ENCODE measurements at regions not wholly inside any gene's neighbourhood (a gene's known extent, or its start where the extent isn't known, plus 50 kb on each side); places are given as distances from the start of the nearest gene placed in this dataset.

DNA sequence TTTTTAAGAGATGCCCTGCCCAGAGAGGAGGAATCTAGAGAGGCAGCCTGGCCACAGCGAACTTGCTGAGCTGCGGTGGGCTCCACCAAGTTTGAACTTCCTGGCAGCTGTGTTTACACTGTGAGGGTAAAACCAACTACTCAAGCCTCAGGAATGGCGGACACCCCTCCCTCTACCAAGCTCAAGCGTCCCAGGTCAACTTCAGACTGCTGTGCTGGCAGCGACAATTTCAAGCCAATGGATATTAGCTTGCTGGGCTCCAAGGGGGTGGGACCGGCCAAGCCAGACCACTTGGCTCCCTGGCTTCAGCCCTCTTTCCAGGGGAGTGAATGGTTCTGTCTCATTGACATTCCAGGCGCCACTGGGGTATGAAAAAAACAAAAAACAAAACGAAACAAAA, 289.4 kb downstream of the KCNS3 start (continued):
- TF ChIP-seq EHMT2 (IDR thresholded peaks at IDR 0.05; ENCODE audit: low read depth) (no peak), SMC3 (IDR thresholded peaks at IDR 0.05) (no peak), HOXB13 (CRISPR knock-in tag; IDR thresholded peaks at IDR 0.05; ENCODE audit: low read depth) (no peak), CHD2 (IDR thresholded peaks at IDR 0.05; ENCODE audit: low read length, partially characterized antibody) (no peak), HOXB5 (CRISPR knock-in tag; IDR thresholded peaks at IDR 0.05) (no peak), CEBPB (IDR thresholded peaks at IDR 0.05) (no peak), POLR2A (IDR thresholded peaks at IDR 0.05; ENCODE audit: low read length) (no peak), SREBF2 (IDR thresholded peaks at IDR 0.05) (no peak), CBX8 (IDR thresholded peaks at IDR 0.05) (no peak)

DNA sequence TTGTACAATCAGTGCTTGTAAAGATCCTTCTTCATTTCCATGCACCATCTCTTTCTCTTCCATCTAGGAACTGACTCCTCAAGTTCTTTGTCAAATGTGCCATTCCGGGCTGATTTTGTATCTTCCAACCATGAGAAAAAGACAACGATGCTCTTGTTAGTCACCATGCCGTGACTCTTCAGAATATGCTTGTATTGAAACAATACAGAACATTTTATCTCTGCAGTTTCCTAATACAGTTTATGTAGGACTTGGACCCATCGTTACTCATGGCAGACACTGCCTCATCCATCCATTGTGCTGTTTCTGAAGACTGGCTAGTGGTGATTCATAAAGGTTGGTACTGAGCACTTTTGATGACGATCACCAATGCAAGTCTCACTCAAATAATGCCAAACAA, 283.2 kb downstream of the KCNS3 start:
- no peak for DNase-seq (ENCODE audit: low read depth in 1 of 2, low spot score in 1 of 2)
- no peak overlapping the region for H3K4me3 ChIP-seq
- no peak for FAIRE-seq
- H3K4me1 ChIP-seq = no peaks in the 10 kb centered on the region
- no peak overlapping the region for H3K4me2 ChIP-seq
- 61% methylated on average over 5 of the region's 5 CpGs for WGBS (ENCODE audit: missing lambda C conversion rate)
- ATAC-seq = no peak
- ChIA-PET CTCF (no interaction called here), POLR2A (no interaction called here)
- no peak overlapping the region for H3K27ac ChIP-seq
- H3K9me3 ChIP-seq = no peaks in the 10 kb centered on the region
- no peak for TF ChIP-seq SMC3 (IDR thresholded peaks at IDR 0.05)

DNA sequence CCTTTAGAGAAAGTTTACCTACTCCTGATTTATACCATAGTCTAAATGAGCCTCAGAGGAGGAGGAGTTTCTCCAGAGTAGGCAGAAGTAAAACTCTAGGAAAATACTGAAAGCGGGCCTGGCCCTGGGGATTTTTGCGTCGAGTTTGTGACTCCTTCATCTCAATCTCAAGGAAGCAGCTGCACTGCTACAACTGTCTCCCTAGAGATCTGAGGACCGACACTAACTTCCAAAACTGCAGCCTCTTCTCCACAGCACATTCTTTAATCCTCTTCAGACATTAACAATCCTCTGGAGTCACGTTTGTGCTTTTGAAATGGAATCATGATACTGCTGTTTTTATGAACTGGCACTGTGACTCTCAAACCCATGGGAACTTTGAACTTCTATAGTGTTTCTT, 281.4 kb downstream of the KCNS3 start:
- 57% methylated on average over 5 of the region's 5 CpGs for WGBS (ENCODE audit: missing lambda C conversion rate)
- Histone ChIP-seq H3K9me3 (no peaks in the 10 kb centered on the region), H3K27ac (no peak overlapping the region), H3K4me2 (no peak overlapping the region), H3K4me1 (no peaks in the 10 kb centered on the region), H3K4me3 (no peak overlapping the region)
- TF ChIP-seq POLR2AphosphoS2 (conservative IDR thresholded peaks at IDR 0.05; ENCODE audit: low read length) (no peak), RARB (CRISPR knock-in tag; IDR thresholded peaks at IDR 0.05) (no peak), KDM1A (IDR thresholded peaks at IDR 0.05; ENCODE audit: low read depth) (no peak), CBX2 (IDR thresholded peaks at IDR 0.05; ENCODE audit: borderline replicate concordance, low read depth) (no peak), CBX8 (IDR thresholded peaks at IDR 0.05) (no peak), RFX5 (IDR thresholded peaks at IDR 0.05) (no peak), ZC3H11A (IDR thresholded peaks at IDR 0.05) (no peak), MAX (IDR thresholded peaks at IDR 0.05) (no peak), SREBF2 (IDR thresholded peaks at IDR 0.05) (no peak), CTCF (IDR thresholded peaks at IDR 0.05) (no peak), USF2 (IDR thresholded peaks at IDR 0.05) (no peak), RCOR1 (IDR thresholded peaks at IDR 0.05; ENCODE audit: low read depth, low read length) (no peak)
- no peak for FAIRE-seq
- CTCF ChIA-PET = interaction anchor here (0.9 kb wide), 1 partner anchor 218 kb away, joined by 3 read pairs; no protein-coding TSS in a partner anchor
- ATAC-seq = no peak
- POLR2A ChIA-PET = no interaction called here
- DNase-seq (ENCODE audit: low read depth in 1 of 2, low spot score in 1 of 2) = no peak

- FAIRE-seq (no peak), ATAC-seq (no peak), DNase-seq (ENCODE audit: low read depth in 1 of 2, low spot score in 1 of 2) (no peak)
- CTCF ChIA-PET = no interaction called here
- H3K27ac ChIP-seq = no peak overlapping the region
- POLR2A ChIA-PET = no interaction called here
- no peaks in the 10 kb centered on the region for H3K9me3 ChIP-seq
- no peak overlapping the region for H3K4me3 ChIP-seq
- TF ChIP-seq SREBF2 (IDR thresholded peaks at IDR 0.05) (no peak), HOXB5 (CRISPR knock-in tag; IDR thresholded peaks at IDR 0.05) (no peak), HOXA7 (CRISPR knock-in tag; IDR thresholded peaks at IDR 0.05) (no peak)
- H3K4me2 ChIP-seq = no peak overlapping the region
- 53% methylated on average over 2 of the region's 2 CpGs for WGBS (ENCODE audit: missing lambda C conversion rate)
- no peaks in the 10 kb centered on the region for H3K4me1 ChIP-seq
Observed at GRCh38 chr2:18156421-18156820, 278.0 kb downstream of the KCNS3 start.
